PC-9 (cell line): ENCODE measurements at regions not wholly inside any gene's neighbourhood (a gene's known extent, or its start where the extent isn't known, plus 50 kb on each side); places are given as distances from the start of the nearest gene placed in this dataset.

Experiments used
- BruUV-seq: library from RNA; stranded (reverse); fragments of 400-500 nt; replicated peaks from 2 replicates; lab custom pipeline; 2021; lab: Mats Ljungman, UMichigan
- CTCF ChIA-PET: fragments of 300-600 bp; sonication (Branson Sonifier 250); formaldehyde crosslinking; loops from one replicate; lab custom pipeline; 2022; ENCODE audit warnings: antibody characterized with exemption; lab: Charles Lee
- POLR2A ChIA-PET: fragments of 300-600 bp; sonication (Branson Sonifier 250); formaldehyde crosslinking; loops from one replicate; lab custom pipeline; 2022; ENCODE audit warnings: antibody characterized with exemption; ENCODE audit not compliant: unreplicated experiment; lab: Charles Lee
- DNase-seq, 2 experiments: peaks; one replicate each; pipeline versions ENCODE4 v3.0.0 to v3.0.0-alpha.2; 2015 to 2022; ENCODE audit warnings: mixed read lengths in 1 of 2
- H2AFZ ChIP-seq: fragments of 200-600 bp; sonication (generic); 2 replicates; pipeline ENCODE4 v1.8.1; 2017; ENCODE audit warnings: antibody characterized with exemption
- H3F3A ChIP-seq: fragments of 200-600 bp; sonication (generic); 2 replicates; pipeline ENCODE4 v1.8.1; 2017; ENCODE audit warnings: antibody characterized with exemption, mild to moderate bottlenecking, low read depth; ENCODE audit not compliant: insufficient read depth
- H3K27ac ChIP-seq: fragments of 200-600 bp; sonication (generic); 2 replicates; pipeline ENCODE4 v1.6.1; 2016; ENCODE audit warnings: mixed run types
- H3K27me3 ChIP-seq: fragments of 200-600 bp; sonication (generic); 2 replicates; pipeline ENCODE4 v1.6.1; 2016; ENCODE audit warnings: low read depth, mixed run types; ENCODE audit not compliant: insufficient read depth
- H3K36me3 ChIP-seq: fragments of 200-600 bp; sonication (generic); 2 replicates; pipeline ENCODE4 v1.6.1; 2016; ENCODE audit warnings: low read depth, mixed run types
- H3K4me1 ChIP-seq: fragments of 200-600 bp; sonication (generic); replicated peaks from 2 replicates; pipeline ENCODE4 v1.6.1; 2016; ENCODE audit warnings: mixed run types; ENCODE audit not compliant: insufficient read depth
- H3K4me2 ChIP-seq: fragments of 200-600 bp; sonication (generic); 2 replicates; pipeline ENCODE4 v1.6.1; 2017; ENCODE audit warnings: mixed run types
- H3K4me3 ChIP-seq: fragments of 200-600 bp; sonication (generic); 2 replicates; pipeline ENCODE4 v1.6.1; 2016; ENCODE audit warnings: mixed run types
- H3K79me2 ChIP-seq: fragments of 200-600 bp; sonication (generic); 2 replicates; pipeline ENCODE4 v1.6.1; 2017; ENCODE audit warnings: low read depth, mixed run types
- H3K9me2 ChIP-seq: fragments of 200-600 bp; sonication (generic); 2 replicates; pipeline ENCODE4 v1.8.1; 2017; ENCODE audit warnings: mild to moderate bottlenecking; ENCODE audit not compliant: insufficient read depth
- H3K9me3 ChIP-seq: fragments of 200-600 bp; sonication (generic); 2 replicates; pipeline ENCODE4 v1.8.1; 2016; ENCODE audit warnings: low read depth; ENCODE audit not compliant: insufficient read depth
- H4K20me1 ChIP-seq: fragments of 200-600 bp; sonication (generic); 2 replicates; pipeline ENCODE4 v1.8.1; 2017; ENCODE audit not compliant: insufficient read depth
- EZH2 ChIP-seq: fragments of 200-600 bp; sonication (generic); IDR thresholded peaks from 2 replicates; pipeline ENCODE4 v1.8.0; 2017; ENCODE audit warnings: antibody characterized with exemption, low read depth
- intact Hi-C: fragments of 100-400 bp; cut with micrococcal nuclease; formaldehyde crosslinking; loops from one replicate; pipeline ENCODE4 v1.10.0; 2022; ENCODE audit not compliant: unreplicated experiment
- TF ChIP-seq, protein P1 (sequence below): fragments of 200-600 bp; sonication (generic); conservative IDR thresholded peaks from 2 replicates; pipeline ENCODE4 v1.6.1; 2017; ENCODE audit warnings: mixed run types, antibody characterized with exemption, mild to moderate bottlenecking, moderate library complexity

DNA sequence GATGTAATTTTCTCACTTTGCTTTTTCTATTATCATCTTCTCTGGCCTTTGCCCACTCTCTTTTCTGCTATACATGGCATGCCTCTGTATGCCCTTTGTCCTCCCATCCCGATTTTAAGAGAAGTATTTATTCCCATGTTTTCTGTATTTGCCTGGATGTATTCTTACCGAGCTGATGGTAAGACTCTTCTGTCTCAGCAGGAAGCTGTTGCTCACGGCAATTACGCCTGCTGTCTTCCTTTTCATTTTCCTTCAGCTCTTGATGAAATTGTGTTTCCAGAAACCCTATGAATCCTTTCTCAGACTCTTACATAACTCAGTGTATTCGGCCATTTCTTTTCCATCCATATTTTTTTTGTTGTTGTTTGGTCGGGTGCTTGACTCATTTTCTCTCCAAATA is 121.6 kb downstream of the SP3 start:
- DNase-seq: no peak
- Histone ChIP-seq H3K4me3 (no peak overlapping the region), H2AFZ (no peak overlapping the region), H4K20me1 (no peaks in the 10 kb centered on the region), H3F3A (no peaks in the 10 kb centered on the region), H3K27me3 (peaks cover 36% of the 10 kb centered on the region), H3K4me1 (no peaks in the 10 kb centered on the region), H3K27ac (no peak overlapping the region), H3K36me3 (no peaks in the 10 kb centered on the region), H3K79me2 (no peaks in the 10 kb centered on the region), H3K4me2 (no peak overlapping the region), H3K9me3 (no peaks in the 10 kb centered on the region), H3K9me2 (no peaks in the 10 kb centered on the region)
- ChIA-PET CTCF (no interaction called here), POLR2A (no interaction called here)
- TF ChIP-seq EZH2: no peak
- TF ChIP-seq, protein P1, sequence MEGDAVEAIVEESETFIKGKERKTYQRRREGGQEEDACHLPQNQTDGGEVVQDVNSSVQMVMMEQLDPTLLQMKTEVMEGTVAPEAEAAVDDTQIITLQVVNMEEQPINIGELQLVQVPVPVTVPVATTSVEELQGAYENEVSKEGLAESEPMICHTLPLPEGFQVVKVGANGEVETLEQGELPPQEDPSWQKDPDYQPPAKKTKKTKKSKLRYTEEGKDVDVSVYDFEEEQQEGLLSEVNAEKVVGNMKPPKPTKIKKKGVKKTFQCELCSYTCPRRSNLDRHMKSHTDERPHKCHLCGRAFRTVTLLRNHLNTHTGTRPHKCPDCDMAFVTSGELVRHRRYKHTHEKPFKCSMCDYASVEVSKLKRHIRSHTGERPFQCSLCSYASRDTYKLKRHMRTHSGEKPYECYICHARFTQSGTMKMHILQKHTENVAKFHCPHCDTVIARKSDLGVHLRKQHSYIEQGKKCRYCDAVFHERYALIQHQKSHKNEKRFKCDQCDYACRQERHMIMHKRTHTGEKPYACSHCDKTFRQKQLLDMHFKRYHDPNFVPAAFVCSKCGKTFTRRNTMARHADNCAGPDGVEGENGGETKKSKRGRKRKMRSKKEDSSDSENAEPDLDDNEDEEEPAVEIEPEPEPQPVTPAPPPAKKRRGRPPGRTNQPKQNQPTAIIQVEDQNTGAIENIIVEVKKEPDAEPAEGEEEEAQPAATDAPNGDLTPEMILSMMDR: no peak
- intact Hi-C loops: no loop called here
- no TSS peak for BruUV-seq

DNA sequence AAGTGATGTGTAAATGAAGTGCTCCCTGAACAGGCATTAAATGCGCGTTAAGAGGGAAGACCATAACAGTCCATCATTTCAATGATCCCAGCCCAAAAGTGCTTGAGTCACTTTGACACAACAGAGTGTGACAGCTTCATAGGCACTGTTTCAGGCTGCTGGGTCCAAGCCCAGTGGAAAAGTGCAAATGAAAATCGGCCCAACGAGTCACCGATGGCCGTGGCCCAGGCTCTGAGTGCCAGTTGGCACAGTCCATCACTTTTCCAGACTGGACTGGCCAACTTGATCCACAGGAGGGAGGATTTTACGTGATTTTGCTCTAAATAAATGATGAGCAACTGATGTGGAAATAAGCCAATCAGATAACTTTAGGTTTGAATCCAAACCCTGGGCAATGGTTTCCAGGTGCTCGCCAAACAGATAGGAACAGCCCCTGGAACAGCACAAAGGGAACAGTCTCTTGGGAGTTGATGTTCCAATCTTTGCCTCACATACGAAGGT is 114.0 kb downstream of the SP3 start:
- no peaks in the 10 kb centered on the region for H3K79me2 ChIP-seq
- no TSS peak for BruUV-seq
- no peak for DNase-seq
- POLR2A ChIA-PET: no interaction called here
- CTCF ChIA-PET: no interaction called here
- H4K20me1 ChIP-seq: no peaks in the 10 kb centered on the region
- H3K27ac ChIP-seq: no peak overlapping the region
- no peak overlapping the region for H2AFZ ChIP-seq
- no peaks in the 10 kb centered on the region for H3K9me3 ChIP-seq
- intact Hi-C loops: no loop called here
- H3K27me3 ChIP-seq: peaks cover 6% of the 10 kb centered on the region; the same call in 1 of the 2 replicates
- TF ChIP-seq EZH2: no peak
- TF ChIP-seq, protein P1: no peak
- no peaks in the 10 kb centered on the region for H3K4me1 ChIP-seq
- no peak overlapping the region for H3K4me3 ChIP-seq
- no peaks in the 10 kb centered on the region for H3F3A ChIP-seq
- no peaks in the 10 kb centered on the region for H3K36me3 ChIP-seq
- H3K9me2 ChIP-seq: no peaks in the 10 kb centered on the region
- H3K4me2 ChIP-seq: no peak overlapping the region

DNA sequence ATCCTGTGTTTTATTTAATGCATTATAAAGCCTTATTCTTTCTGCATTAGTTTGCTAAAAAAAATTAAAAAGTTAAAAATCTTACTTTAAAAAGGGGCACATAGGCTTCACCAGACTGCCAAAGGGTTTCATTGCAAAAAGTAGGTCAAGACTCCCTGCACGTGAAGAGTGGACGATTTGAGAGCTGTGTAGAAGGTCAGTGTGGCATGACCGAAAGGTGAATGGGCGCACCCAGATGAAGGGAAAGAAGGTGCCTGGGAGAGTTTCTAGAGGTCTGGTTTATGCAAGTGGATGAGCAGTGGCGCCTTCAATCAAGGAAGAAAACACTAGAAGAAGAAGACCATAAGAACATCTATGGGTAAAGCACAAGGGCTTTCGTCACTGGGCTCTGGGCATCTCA is 111.0 kb downstream of the SP3 start:
- intact Hi-C loops: no loop called here
- Histone ChIP-seq H3K4me3 (no peak overlapping the region), H3K4me2 (no peak overlapping the region), H4K20me1 (no peaks in the 10 kb centered on the region), H2AFZ (no peak overlapping the region), H3K9me3 (no peaks in the 10 kb centered on the region), H3K36me3 (no peaks in the 10 kb centered on the region), H3K27ac (no peak overlapping the region), H3K9me2 (no peaks in the 10 kb centered on the region), H3F3A (no peaks in the 10 kb centered on the region), H3K4me1 (no peaks in the 10 kb centered on the region), H3K79me2 (no peaks in the 10 kb centered on the region), H3K27me3 (peaks cover 6% of the 10 kb centered on the region; the same call in 1 of the 2 replicates)
- no peak for DNase-seq
- CTCF ChIA-PET: no interaction called here
- TF ChIP-seq, protein P1: no peak
- no peak for TF ChIP-seq EZH2
- POLR2A ChIA-PET: no interaction called here
- no TSS peak for BruUV-seq
